ENCODE measurements at regions not wholly inside any gene's neighbourhood (a gene's known extent, or its start where the extent isn't known, plus 50 kb on each side); places are given as distances from the start of the nearest gene placed in this dataset.
"Not testable (repeated sequence)": the region's sequence is repeated elsewhere in the genome, so short reads cannot be mapped to it uniquely, and the experiment has no call there.

- no peak overlapping the region for H2BK120ac ChIP-seq (ENCODE audit: low read depth, low read length)
- H3K79me1 ChIP-seq (replicated peaks; ENCODE audit: low read length, poor library complexity, severe bottlenecking): no peaks in the 10 kb centered on the region
- H2AK5ac ChIP-seq (ENCODE audit: low read length, severe bottlenecking): no peak overlapping the region
- H3K4me2 ChIP-seq (ENCODE audit: low read length, poor library complexity, severe bottlenecking): no peak overlapping the region
- no peak overlapping the region for H3K27ac ChIP-seq (ENCODE audit: low read length, poor library complexity, severe bottlenecking)
- H2BK15ac ChIP-seq (ENCODE audit: low read depth, poor library complexity, severe bottlenecking): no peak overlapping the region
- no peak overlapping the region for H2AFZ ChIP-seq (ENCODE audit: low read depth, low read length)
- H2BK5ac ChIP-seq (ENCODE audit: low read depth, low read length, poor library complexity, severe bottlenecking): no peak overlapping the region
- no peak overlapping the region for H3K4ac ChIP-seq (ENCODE audit: low read depth in 1 of 2, low read length in 2 of 2)
- H3K23ac ChIP-seq (ENCODE audit: low read length in 2 of 2): no peak overlapping the region
- H3K27me3 ChIP-seq (ENCODE audit: control insufficient read depth in 1 of 2, insufficient read depth in 1 of 2, low read length in 2 of 2): no peaks in the 10 kb centered on the region
- no peak overlapping the region for H4K91ac ChIP-seq (ENCODE audit: low read length)
- H3K14ac ChIP-seq (ENCODE audit: low read length in 2 of 2): no peak overlapping the region
- H3K4me1 ChIP-seq (ENCODE audit: control insufficient read depth, insufficient read depth, low read depth, low read length): no peaks in the 10 kb centered on the region
- no peak overlapping the region for H4K8ac ChIP-seq (ENCODE audit: low read length)
- H3K4me3 ChIP-seq (ENCODE audit: insufficient read depth in 1 of 2, low read depth in 1 of 2, low read length in 2 of 2): no peak overlapping the region
- H3K9ac ChIP-seq (ENCODE audit: low read length): no peak overlapping the region
- 74% methylated on average over 6 of the region's 9 CpGs for WGBS
- no peaks in the 10 kb centered on the region for H3K9me3 ChIP-seq (ENCODE audit: control insufficient read depth, low read length)
- no peaks in the 10 kb centered on the region for H3K36me3 ChIP-seq (ENCODE audit: control insufficient read depth in 1 of 2, insufficient read depth in 2 of 2, low read depth in 1 of 2, low read length in 2 of 2)
- DNase-seq: no peak
- H3K18ac ChIP-seq (ENCODE audit: low read depth in 1 of 2, low read length in 2 of 2): no peak overlapping the region
- H2BK12ac ChIP-seq (ENCODE audit: low read length in 2 of 2): no peak overlapping the region
Observed at GRCh38 chr3:4083225-4084015, 219.7 kb upstream of the SETMAR start.

GRCh38 chr3:4084271-4084670 is 218.9 kb upstream of the SETMAR start:
- Histone ChIP-seq H3K4me2 (ENCODE audit: low read length, poor library complexity, severe bottlenecking) (no peak overlapping the region), H3K79me1 (replicated peaks; ENCODE audit: low read length, poor library complexity, severe bottlenecking) (no peaks in the 10 kb centered on the region), H3K27ac (ENCODE audit: low read length, poor library complexity, severe bottlenecking) (no peak overlapping the region), H4K91ac (ENCODE audit: low read length) (no peak overlapping the region), H3K4me3 (ENCODE audit: insufficient read depth in 1 of 2, low read depth in 1 of 2, low read length in 2 of 2) (no peak overlapping the region), H3K9ac (ENCODE audit: low read length) (no peak overlapping the region), H3K9me3 (ENCODE audit: control insufficient read depth, low read length) (no peaks in the 10 kb centered on the region), H2BK15ac (ENCODE audit: low read depth, poor library complexity, severe bottlenecking) (no peak overlapping the region), H2AFZ (ENCODE audit: low read depth, low read length) (no peak overlapping the region), H3K23ac (ENCODE audit: low read length in 2 of 2) (no peak overlapping the region), H2BK120ac (ENCODE audit: low read depth, low read length) (no peak overlapping the region), H3K4ac (ENCODE audit: low read depth in 1 of 2, low read length in 2 of 2) (no peak overlapping the region), H2BK12ac (ENCODE audit: low read length in 2 of 2) (no peak overlapping the region), H2AK5ac (ENCODE audit: low read length, severe bottlenecking) (no peak overlapping the region), H4K8ac (ENCODE audit: low read length) (no peak overlapping the region), H3K14ac (ENCODE audit: low read length in 2 of 2) (no peak overlapping the region), H3K27me3 (ENCODE audit: control insufficient read depth in 1 of 2, insufficient read depth in 1 of 2, low read length in 2 of 2) (no peaks in the 10 kb centered on the region), H3K18ac (ENCODE audit: low read depth in 1 of 2, low read length in 2 of 2) (no peak overlapping the region), H3K36me3 (ENCODE audit: control insufficient read depth in 1 of 2, insufficient read depth in 2 of 2, low read depth in 1 of 2, low read length in 2 of 2) (no peaks in the 10 kb centered on the region), H2BK5ac (ENCODE audit: low read depth, low read length, poor library complexity, severe bottlenecking) (no peak overlapping the region), H3K4me1 (ENCODE audit: control insufficient read depth, insufficient read depth, low read depth, low read length) (no peaks in the 10 kb centered on the region)
- no peak for DNase-seq

GRCh38 chr3:4086662-4087061 is 216.5 kb upstream of the SETMAR start:
- WGBS: 89% methylated on average over 3 of the region's 3 CpGs
- not testable (repeated sequence) for H4K8ac ChIP-seq (ENCODE audit: low read length); H2BK12ac ChIP-seq (ENCODE audit: low read length in 2 of 2); H3K36me3 ChIP-seq (ENCODE audit: control insufficient read depth in 1 of 2, insufficient read depth in 2 of 2, low read depth in 1 of 2, low read length in 2 of 2); H2BK120ac ChIP-seq (ENCODE audit: low read depth, low read length); H2AFZ ChIP-seq (ENCODE audit: low read depth, low read length); H2AK5ac ChIP-seq (ENCODE audit: low read length, severe bottlenecking); H3K79me1 ChIP-seq (replicated peaks; ENCODE audit: low read length, poor library complexity, severe bottlenecking); H3K18ac ChIP-seq (ENCODE audit: low read depth in 1 of 2, low read length in 2 of 2); H3K27ac ChIP-seq (ENCODE audit: low read length, poor library complexity, severe bottlenecking); H3K4me2 ChIP-seq (ENCODE audit: low read length, poor library complexity, severe bottlenecking); H3K4ac ChIP-seq (ENCODE audit: low read depth in 1 of 2, low read length in 2 of 2); H3K4me3 ChIP-seq (ENCODE audit: insufficient read depth in 1 of 2, low read depth in 1 of 2, low read length in 2 of 2); H4K91ac ChIP-seq (ENCODE audit: low read length); H3K23ac ChIP-seq (ENCODE audit: low read length in 2 of 2); H3K9me3 ChIP-seq (ENCODE audit: control insufficient read depth, low read length); H3K27me3 ChIP-seq (ENCODE audit: control insufficient read depth in 1 of 2, insufficient read depth in 1 of 2, low read length in 2 of 2); H2BK15ac ChIP-seq (ENCODE audit: low read depth, poor library complexity, severe bottlenecking); DNase-seq; H2BK5ac ChIP-seq (ENCODE audit: low read depth, low read length, poor library complexity, severe bottlenecking); H3K14ac ChIP-seq (ENCODE audit: low read length in 2 of 2); H3K4me1 ChIP-seq (ENCODE audit: control insufficient read depth, insufficient read depth, low read depth, low read length); H3K9ac ChIP-seq (ENCODE audit: low read length)

GRCh38 chr3:4091786-4092185 is 211.4 kb upstream of the SETMAR start:
- Histone ChIP-seq H3K27ac (ENCODE audit: low read length, poor library complexity, severe bottlenecking) (no peak overlapping the region), H3K4me2 (ENCODE audit: low read length, poor library complexity, severe bottlenecking) (no peak overlapping the region), H4K91ac (ENCODE audit: low read length) (no peak overlapping the region), H2BK15ac (ENCODE audit: low read depth, poor library complexity, severe bottlenecking) (no peak overlapping the region), H3K23ac (ENCODE audit: low read length in 2 of 2) (no peak overlapping the region), H3K27me3 (ENCODE audit: control insufficient read depth in 1 of 2, insufficient read depth in 1 of 2, low read length in 2 of 2) (no peaks in the 10 kb centered on the region), H3K18ac (ENCODE audit: low read depth in 1 of 2, low read length in 2 of 2) (no peak overlapping the region), H2AFZ (ENCODE audit: low read depth, low read length) (no peak overlapping the region), H3K4me3 (ENCODE audit: insufficient read depth in 1 of 2, low read depth in 1 of 2, low read length in 2 of 2) (no peak overlapping the region), H3K14ac (ENCODE audit: low read length in 2 of 2) (no peak overlapping the region), H3K4ac (ENCODE audit: low read depth in 1 of 2, low read length in 2 of 2) (no peak overlapping the region), H4K8ac (ENCODE audit: low read length) (no peak overlapping the region), H3K4me1 (ENCODE audit: control insufficient read depth, insufficient read depth, low read depth, low read length) (no peaks in the 10 kb centered on the region), H3K79me1 (replicated peaks; ENCODE audit: low read length, poor library complexity, severe bottlenecking) (no peaks in the 10 kb centered on the region), H2BK120ac (ENCODE audit: low read depth, low read length) (no peak overlapping the region), H2BK12ac (ENCODE audit: low read length in 2 of 2) (no peak overlapping the region), H2BK5ac (ENCODE audit: low read depth, low read length, poor library complexity, severe bottlenecking) (no peak overlapping the region), H3K36me3 (ENCODE audit: control insufficient read depth in 1 of 2, insufficient read depth in 2 of 2, low read depth in 1 of 2, low read length in 2 of 2) (no peaks in the 10 kb centered on the region), H3K9ac (ENCODE audit: low read length) (no peak overlapping the region), H3K9me3 (ENCODE audit: control insufficient read depth, low read length) (peaks cover 6% of the 10 kb centered on the region), H2AK5ac (ENCODE audit: low read length, severe bottlenecking) (no peak overlapping the region)
- DNase-seq: no peak

All from mesenchymal stem cell (in vitro differentiated cells and primary cell).